MM.1S (cell line): ENCODE measurements at regions not wholly inside any gene's neighbourhood (a gene's known extent, or its start where the extent isn't known, plus 50 kb on each side); places are given as distances from the start of the nearest gene placed in this dataset.

Experiments used
- EZH2 ChIP-seq: fragments of 300-600 bp; sonication (generic); optimal IDR thresholded peaks from 2 replicates; pipeline ENCODE3; 2017; ENCODE audit warnings: low read depth, mild to moderate bottlenecking, antibody characterized with exemption, low read length, mixed read lengths
- EZH2phosphoT487 ChIP-seq: fragments of 300-600 bp; sonication (generic); IDR thresholded peaks from 2 replicates; pipeline ENCODE4 v1.6.1; 2018; ENCODE audit warnings: antibody characterized with exemption, low read length
- TF ChIP-seq, protein P1 (sequence below): fragments of 300-600 bp; sonication (generic); IDR thresholded peaks from 2 replicates; pipeline ENCODE4 v1.5.1; 2016; ENCODE audit warnings: antibody characterized with exemption, low read length, mixed read lengths

DNA sequence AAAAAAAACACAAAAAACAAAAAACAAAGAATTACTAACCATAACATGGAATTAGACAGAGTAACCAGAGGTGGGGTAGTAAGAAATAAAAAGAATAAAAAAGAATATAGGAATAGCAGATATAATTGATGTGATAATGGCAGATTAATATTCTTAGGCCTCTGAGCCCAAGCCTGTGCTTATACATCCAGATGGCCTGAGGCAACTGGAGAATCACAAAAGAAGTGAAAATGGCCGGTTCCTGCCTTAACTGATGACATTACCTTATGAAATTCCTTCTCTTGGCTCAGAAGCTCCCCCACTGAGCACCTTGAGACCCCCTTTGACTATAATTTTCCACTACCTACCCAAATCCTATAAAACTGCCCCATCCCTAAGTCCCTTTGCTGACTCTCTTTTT, 95.1 kb upstream of the MSH6 start:
- TF ChIP-seq, protein P1, sequence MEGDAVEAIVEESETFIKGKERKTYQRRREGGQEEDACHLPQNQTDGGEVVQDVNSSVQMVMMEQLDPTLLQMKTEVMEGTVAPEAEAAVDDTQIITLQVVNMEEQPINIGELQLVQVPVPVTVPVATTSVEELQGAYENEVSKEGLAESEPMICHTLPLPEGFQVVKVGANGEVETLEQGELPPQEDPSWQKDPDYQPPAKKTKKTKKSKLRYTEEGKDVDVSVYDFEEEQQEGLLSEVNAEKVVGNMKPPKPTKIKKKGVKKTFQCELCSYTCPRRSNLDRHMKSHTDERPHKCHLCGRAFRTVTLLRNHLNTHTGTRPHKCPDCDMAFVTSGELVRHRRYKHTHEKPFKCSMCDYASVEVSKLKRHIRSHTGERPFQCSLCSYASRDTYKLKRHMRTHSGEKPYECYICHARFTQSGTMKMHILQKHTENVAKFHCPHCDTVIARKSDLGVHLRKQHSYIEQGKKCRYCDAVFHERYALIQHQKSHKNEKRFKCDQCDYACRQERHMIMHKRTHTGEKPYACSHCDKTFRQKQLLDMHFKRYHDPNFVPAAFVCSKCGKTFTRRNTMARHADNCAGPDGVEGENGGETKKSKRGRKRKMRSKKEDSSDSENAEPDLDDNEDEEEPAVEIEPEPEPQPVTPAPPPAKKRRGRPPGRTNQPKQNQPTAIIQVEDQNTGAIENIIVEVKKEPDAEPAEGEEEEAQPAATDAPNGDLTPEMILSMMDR: no peak
- TF ChIP-seq EZH2 (no peak), EZH2phosphoT487 (no peak)
